Ascending aorta (tissue), 2 donors: ENCODE measurements at regions not wholly inside any gene's neighbourhood (a gene's known extent, or its start where the extent isn't known, plus 50 kb on each side); places are given as distances from the start of the nearest gene placed in this dataset.

Experiments
- DNase-seq, 2 donors: peaks; one replicate each; pipeline ENCODE4 v3.0.0-alpha.2; 2019; ENCODE audit warnings: low spot score in 2 of 2
- H3K27ac ChIP-seq, 2 donors: fragments of 200-600 bp; sonication (generic); one replicate each; pipeline ENCODE4 v1.5.1; 2016 to 2017; ENCODE audit warnings: mild to moderate bottlenecking in 1 of 2
- H3K27me3 ChIP-seq: fragments of 200-600 bp; sonication (generic); one replicate; pipeline ENCODE4 v1.5.1; 2017
- H3K36me3 ChIP-seq, 2 donors: fragments of 200-600 bp; sonication (generic); one replicate each; pipeline ENCODE4 v1.5.1; 2016
- H3K4me1 ChIP-seq, 2 donors: fragments of 200-600 bp; sonication (generic); one replicate each; pipeline ENCODE4 v1.5.1; 2016 to 2017; ENCODE audit warnings: mild to moderate bottlenecking in 1 of 2
- H3K4me3 ChIP-seq, 2 donors: fragments of 200-600 bp; sonication (generic); one replicate each; pipeline ENCODE4 v1.5.1; 2016 to 2017; ENCODE audit warnings: mild to moderate bottlenecking in 1 of 2
- H3K9me3 ChIP-seq, 2 donors: fragments of 200-600 bp; sonication (generic); one replicate each; pipeline ENCODE4 v1.5.1; 2016
- intact Hi-C: fragments of 100-400 bp; cut with DNase I; formaldehyde crosslinking; loops from one replicate; pipeline ENCODE4 v1.15.1; 2023
- TF ChIP-seq, protein P1 (sequence below), 3 experiments: fragments of 200-600 bp in 2 of 3; fragments of 450-650 bp in 1 of 3; sonication (generic) in 2 of 3; IDR thresholded peaks; one replicate each; pipeline ENCODE4 v1.5.1; 2016 to 2019; ENCODE audit warnings: antibody characterized with exemption in 3 of 3, mild to moderate bottlenecking in 1 of 3, moderate library complexity in 1 of 3

DNA sequence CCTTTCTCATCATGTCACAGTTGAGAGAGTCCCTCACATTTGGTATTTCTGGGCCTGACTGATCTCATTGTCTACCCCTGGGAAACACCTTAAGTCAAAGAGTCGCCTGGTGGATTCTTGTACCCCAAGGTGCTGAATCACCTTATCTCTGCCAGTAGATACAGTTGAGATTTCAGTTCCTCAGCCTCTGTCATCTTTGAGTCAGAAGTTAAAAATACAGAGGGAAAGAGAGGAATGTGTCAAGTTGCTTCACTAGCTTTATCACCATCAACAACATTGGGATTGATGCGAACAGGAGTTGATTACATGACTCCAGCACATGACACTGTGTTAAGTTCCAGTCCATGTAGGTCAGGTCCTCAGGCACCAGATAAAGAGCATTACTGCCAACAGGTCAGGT lies 513.0 kb downstream of the NUF2 start:
- no peaks in the 10 kb centered on the region for H3K27me3 ChIP-seq
- no peak overlapping the region for H3K4me3 ChIP-seq
- TF ChIP-seq, protein P1, sequence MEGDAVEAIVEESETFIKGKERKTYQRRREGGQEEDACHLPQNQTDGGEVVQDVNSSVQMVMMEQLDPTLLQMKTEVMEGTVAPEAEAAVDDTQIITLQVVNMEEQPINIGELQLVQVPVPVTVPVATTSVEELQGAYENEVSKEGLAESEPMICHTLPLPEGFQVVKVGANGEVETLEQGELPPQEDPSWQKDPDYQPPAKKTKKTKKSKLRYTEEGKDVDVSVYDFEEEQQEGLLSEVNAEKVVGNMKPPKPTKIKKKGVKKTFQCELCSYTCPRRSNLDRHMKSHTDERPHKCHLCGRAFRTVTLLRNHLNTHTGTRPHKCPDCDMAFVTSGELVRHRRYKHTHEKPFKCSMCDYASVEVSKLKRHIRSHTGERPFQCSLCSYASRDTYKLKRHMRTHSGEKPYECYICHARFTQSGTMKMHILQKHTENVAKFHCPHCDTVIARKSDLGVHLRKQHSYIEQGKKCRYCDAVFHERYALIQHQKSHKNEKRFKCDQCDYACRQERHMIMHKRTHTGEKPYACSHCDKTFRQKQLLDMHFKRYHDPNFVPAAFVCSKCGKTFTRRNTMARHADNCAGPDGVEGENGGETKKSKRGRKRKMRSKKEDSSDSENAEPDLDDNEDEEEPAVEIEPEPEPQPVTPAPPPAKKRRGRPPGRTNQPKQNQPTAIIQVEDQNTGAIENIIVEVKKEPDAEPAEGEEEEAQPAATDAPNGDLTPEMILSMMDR (IDR thresholded peaks at IDR 0.05), result no peak
- intact Hi-C loops, result no loop called here
- no peaks in the 10 kb centered on the region for H3K9me3 ChIP-seq
- H3K27ac ChIP-seq, result no peak overlapping the region
- no peaks in the 10 kb centered on the region for H3K36me3 ChIP-seq
- no peak for DNase-seq
- no peaks in the 10 kb centered on the region for H3K4me1 ChIP-seq

DNA sequence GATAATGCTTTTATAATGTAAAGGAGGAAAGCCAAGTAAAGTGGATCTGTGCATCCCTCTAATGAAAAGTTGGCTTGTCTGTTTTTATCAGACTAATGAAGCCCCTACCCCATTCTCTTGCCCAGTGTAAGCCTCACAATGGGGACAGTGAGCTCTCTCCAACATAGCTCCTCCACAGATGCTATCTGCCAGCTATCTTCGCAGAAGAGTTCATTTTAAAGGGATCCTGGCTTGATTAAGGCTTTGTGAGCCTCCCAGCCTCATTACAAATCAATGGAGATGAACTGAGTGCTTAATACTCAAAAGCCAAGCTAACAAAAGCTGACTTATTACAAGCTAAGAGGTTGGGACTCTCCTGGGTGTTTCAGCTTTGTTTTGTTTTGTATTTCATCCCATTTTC lies 514.7 kb downstream of the NUF2 start:
- Histone ChIP-seq H3K9me3 (no peaks in the 10 kb centered on the region), H3K27ac (no peak overlapping the region), H3K4me3 (no peak overlapping the region), H3K27me3 (no peaks in the 10 kb centered on the region), H3K4me1 (no peaks in the 10 kb centered on the region), H3K36me3 (no peaks in the 10 kb centered on the region)
- intact Hi-C loops, result no loop called here
- TF ChIP-seq, protein P1 (IDR thresholded peaks at IDR 0.05), result no peak
- DNase-seq, result no peak

DNA sequence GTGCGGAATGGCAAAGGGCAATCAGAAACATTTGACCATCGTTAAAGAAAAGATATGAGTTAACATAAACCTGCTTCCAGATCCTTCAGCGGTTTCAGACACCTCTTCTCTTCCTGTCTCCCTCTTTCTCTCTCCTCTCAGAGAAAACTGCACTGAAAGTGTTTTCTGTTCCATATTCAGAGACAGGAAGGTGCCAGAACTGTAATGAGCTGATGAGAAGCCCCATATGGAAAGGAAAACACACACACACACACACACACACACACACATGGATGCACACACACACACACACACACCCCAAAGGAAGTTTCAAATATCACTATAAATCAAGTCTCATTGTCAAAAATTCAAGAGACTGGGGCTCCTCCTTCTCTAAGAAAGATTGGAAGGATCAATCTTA lies 515.5 kb downstream of the NUF2 start:
- TF ChIP-seq, protein P1 (IDR thresholded peaks at IDR 0.05), result no peak
- no peaks in the 10 kb centered on the region for H3K36me3 ChIP-seq
- intact Hi-C loops, result no loop called here
- H3K4me1 ChIP-seq, result no peaks in the 10 kb centered on the region
- no peak overlapping the region for H3K27ac ChIP-seq
- no peaks in the 10 kb centered on the region for H3K9me3 ChIP-seq
- DNase-seq, result no peak
- no peak overlapping the region for H3K4me3 ChIP-seq
- no peaks in the 10 kb centered on the region for H3K27me3 ChIP-seq

DNA sequence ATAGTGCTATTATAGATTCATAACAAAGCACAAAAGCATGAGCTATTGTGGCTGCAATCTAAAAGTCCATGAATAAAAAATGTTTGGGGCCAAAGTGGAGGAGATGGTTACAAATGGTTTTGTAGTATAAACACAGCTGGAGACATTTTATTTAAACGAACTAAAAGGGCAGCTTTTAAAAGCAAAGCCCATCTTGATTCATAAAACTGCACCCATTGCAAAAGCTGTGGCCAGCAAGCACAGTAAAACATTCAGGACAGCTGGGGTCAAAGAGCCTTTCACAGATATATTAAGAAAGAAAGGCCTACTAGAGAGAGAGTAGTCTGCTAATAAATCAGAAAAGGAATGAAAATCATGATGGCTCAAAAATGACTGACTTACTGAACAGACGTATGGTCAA lies 520.8 kb downstream of the NUF2 start:
- intact Hi-C loops, result no loop called here

DNA sequence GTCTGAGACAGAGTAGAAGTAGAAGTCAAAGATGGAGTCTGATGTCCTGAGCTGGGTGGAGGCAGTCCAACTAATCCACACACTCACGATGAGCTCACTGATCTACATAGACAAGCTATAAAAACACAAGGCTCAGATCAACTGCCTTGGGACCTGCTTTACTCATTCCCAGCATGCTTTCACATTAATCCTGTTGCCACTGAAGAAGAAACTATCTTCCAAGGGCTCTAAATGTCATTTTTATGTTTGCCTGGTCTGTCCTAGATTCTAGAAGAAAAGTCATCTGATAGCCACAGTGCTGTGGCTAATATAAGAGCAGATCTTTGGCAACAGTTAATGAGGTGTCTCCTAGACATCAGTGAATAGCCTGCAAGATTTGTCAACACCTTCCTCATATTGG lies 522.7 kb downstream of the NUF2 start:
- H3K4me1 ChIP-seq, result no peaks in the 10 kb centered on the region
- H3K27me3 ChIP-seq, result no peaks in the 10 kb centered on the region
- DNase-seq, result no peak
- TF ChIP-seq, protein P1 (IDR thresholded peaks at IDR 0.05), result no peak
- no peak overlapping the region for H3K27ac ChIP-seq
- H3K36me3 ChIP-seq, result no peaks in the 10 kb centered on the region
- no peak overlapping the region for H3K4me3 ChIP-seq
- H3K9me3 ChIP-seq, result no peaks in the 10 kb centered on the region
- intact Hi-C loops, result no loop called here

More for the DNA sequence above, 520.8 kb downstream of the NUF2 start:
- Histone ChIP-seq H3K27ac (no peak overlapping the region), H3K36me3 (no peaks in the 10 kb centered on the region), H3K4me1 (no peaks in the 10 kb centered on the region), H3K9me3 (no peaks in the 10 kb centered on the region), H3K27me3 (no peaks in the 10 kb centered on the region), H3K4me3 (no peak overlapping the region)
- DNase-seq, result no peak
- TF ChIP-seq, protein P1 (IDR thresholded peaks at IDR 0.05), result no peak

DNA sequence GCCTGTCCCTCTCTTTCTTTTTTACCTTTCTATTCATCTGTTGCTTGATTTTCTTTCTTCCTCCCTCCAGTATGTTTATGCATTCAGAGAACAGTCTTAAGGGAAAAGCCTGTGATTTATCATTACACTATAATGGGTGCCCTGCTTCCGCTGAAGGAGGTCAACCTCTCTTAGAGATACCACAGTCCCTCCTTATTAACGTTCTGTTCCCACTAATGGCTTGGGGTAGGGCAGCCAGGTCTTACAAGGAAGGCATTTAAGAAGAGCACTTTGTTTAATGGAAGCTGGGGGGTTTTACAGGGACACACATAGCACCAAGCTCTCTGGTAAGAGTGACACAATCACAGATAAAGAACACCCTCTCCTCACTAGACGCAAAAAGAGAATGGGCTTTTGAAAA lies 523.5 kb downstream of the NUF2 start:
- Histone ChIP-seq H3K36me3 (no peaks in the 10 kb centered on the region), H3K27ac (no peak overlapping the region), H3K27me3 (no peaks in the 10 kb centered on the region), H3K4me1 (no peaks in the 10 kb centered on the region), H3K4me3 (no peak overlapping the region), H3K9me3 (no peaks in the 10 kb centered on the region)
- TF ChIP-seq, protein P1 (IDR thresholded peaks at IDR 0.05), result no peak
- no peak for DNase-seq
- intact Hi-C loops, result no loop called here
